Right lobe of liver (tissue), 4 donors: ENCODE measurements at regions not wholly inside any gene's neighbourhood (a gene's known extent, or its start where the extent isn't known, plus 50 kb on each side); places are given as distances from the start of the nearest gene placed in this dataset.

Experiments used
- POLR2A ChIP-seq: fragments of 450-650 bp; IDR thresholded peaks from one replicate; pipeline ENCODE4 v1.6.1; 2017; ENCODE audit warnings: antibody characterized with exemption, mild to moderate bottlenecking
- TF ChIP-seq, protein P1 (sequence below), 4 donors: fragments of 200-600 bp in 3 of 4; fragments of 450-650 bp in 1 of 4; IDR thresholded peaks; one replicate each; pipeline versions ENCODE4 v1.5.1 to v1.8.0; 2016 to 2022; ENCODE audit warnings: antibody characterized with exemption in 4 of 4, mild to moderate bottlenecking in 2 of 4
- donor health status: DM: no; HTN: no; CAD: no.
- donor health status: DM: no; HTN: no; CAD: no.
- donor health status: DM: no; HTN: yes; CAD: no.

DNA sequence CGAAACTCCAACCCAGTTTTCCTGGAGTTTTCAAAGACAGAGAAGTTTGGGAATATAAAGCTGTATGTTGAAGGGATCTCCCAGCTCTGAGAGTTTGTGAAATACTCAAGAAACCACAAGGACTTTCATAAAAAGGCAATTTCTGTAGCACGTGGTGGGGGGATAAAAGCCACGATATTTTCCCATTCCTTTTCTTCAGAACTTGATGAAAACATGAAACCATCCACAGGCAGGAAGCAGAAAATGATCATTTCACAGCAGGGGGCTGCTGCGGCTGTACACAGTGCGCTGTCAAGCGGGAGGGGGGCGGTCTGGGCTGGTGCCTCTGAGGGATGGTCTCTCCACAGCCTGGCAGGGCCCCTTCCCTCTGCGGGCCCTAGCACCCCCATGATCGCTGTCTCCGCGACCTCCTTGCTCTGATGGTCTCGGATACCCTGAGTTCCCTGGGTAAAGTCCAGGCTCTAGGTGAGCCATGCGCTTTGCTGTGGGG, 423.2 kb downstream of the MN1 start:
- TF ChIP-seq, protein P1, sequence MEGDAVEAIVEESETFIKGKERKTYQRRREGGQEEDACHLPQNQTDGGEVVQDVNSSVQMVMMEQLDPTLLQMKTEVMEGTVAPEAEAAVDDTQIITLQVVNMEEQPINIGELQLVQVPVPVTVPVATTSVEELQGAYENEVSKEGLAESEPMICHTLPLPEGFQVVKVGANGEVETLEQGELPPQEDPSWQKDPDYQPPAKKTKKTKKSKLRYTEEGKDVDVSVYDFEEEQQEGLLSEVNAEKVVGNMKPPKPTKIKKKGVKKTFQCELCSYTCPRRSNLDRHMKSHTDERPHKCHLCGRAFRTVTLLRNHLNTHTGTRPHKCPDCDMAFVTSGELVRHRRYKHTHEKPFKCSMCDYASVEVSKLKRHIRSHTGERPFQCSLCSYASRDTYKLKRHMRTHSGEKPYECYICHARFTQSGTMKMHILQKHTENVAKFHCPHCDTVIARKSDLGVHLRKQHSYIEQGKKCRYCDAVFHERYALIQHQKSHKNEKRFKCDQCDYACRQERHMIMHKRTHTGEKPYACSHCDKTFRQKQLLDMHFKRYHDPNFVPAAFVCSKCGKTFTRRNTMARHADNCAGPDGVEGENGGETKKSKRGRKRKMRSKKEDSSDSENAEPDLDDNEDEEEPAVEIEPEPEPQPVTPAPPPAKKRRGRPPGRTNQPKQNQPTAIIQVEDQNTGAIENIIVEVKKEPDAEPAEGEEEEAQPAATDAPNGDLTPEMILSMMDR (IDR thresholded peaks at IDR 0.05) = no peak
- TF ChIP-seq POLR2A = no peak
